HepG2 (cell line): ENCODE measurements at regions not wholly inside any gene's neighbourhood (a gene's known extent, or its start where the extent isn't known, plus 50 kb on each side); places are given as distances from the start of the nearest gene placed in this dataset.

Experiments used
- ATAC-seq: fragments of 200-7000 bp; cut with Tn5 transposase; 3 replicates; pipeline ENCODE4 v1.9.1; 2020; ENCODE audit warnings: mild to moderate bottlenecking, moderate library complexity
- BruUV-seq: library from RNA; stranded (reverse); fragments of 400-500 nt; replicated peaks from 2 replicates; lab custom pipeline; 2021; lab: Mats Ljungman, UMichigan
- CTCF ChIA-PET: fragments of 300-600 bp; formaldehyde crosslinking; extraction: SDS; loops from one replicate; lab custom pipeline; 2021; ENCODE audit warnings: low total read pairs, inconsistent platforms, low intra/inter-chr PET ratio; lab: Yijun Ruan, JAX
- POLR2A ChIA-PET: fragments of 350-600 bp; sonication (Branson Sonifier 250); formaldehyde crosslinking; loops from one replicate; lab custom pipeline; 2020; ENCODE audit warnings: antibody characterized with exemption, inconsistent platforms; lab: Yijun Ruan, JAX
- DNase-seq: peaks from one replicate; pipeline ENCODE4 v3.0.0-alpha.2; 2015; ENCODE audit warnings: low spot score
- FAIRE-seq: peaks from 3 replicates; lab custom pipeline; 2011; peaks lifted over from hg19 to GRCh38; lab: Jason Lieb, UNC
- H2AFZ ChIP-seq: one replicate; pipeline ENCODE4 v1.6.1; 2011; ENCODE audit warnings: low read length, inconsistent platforms
- H3K27ac ChIP-seq: fragments of 300-600 bp; 3 replicates; pipeline ENCODE4 v1.8.0; 2011; ENCODE audit warnings: mixed run types, mild to moderate bottlenecking, mixed read lengths, low read length, inconsistent platforms; ENCODE audit not compliant: insufficient read depth; ENCODE audit errors: extremely low read length
- H3K27me3 ChIP-seq, 2 experiments: fragments of 200-600 bp in 1 of 2; 2 replicates in 1 of 2; 3 replicates in 1 of 2; pipeline versions ENCODE4 v1.6.0 to v1.8.0; 2011; ENCODE audit warnings: low read length in 2 of 2, mild to moderate bottlenecking in 2 of 2, moderate library complexity in 2 of 2, inconsistent platforms in 1 of 2; ENCODE audit not compliant: insufficient read depth in 2 of 2, control insufficient read depth in 1 of 2
- H3K36me3 ChIP-seq, 2 experiments: fragments of 200-600 bp in 1 of 2; replicated peaks in 1 of 2; 2 replicates in 1 of 2; 3 replicates in 1 of 2; pipeline versions ENCODE4 v1.5.1 to v1.8.0; 2011; ENCODE audit warnings: low read length in 2 of 2, inconsistent platforms in 1 of 2; ENCODE audit not compliant: insufficient read depth in 2 of 2, control insufficient read depth in 1 of 2
- H3K4me1 ChIP-seq: 2 replicates; pipeline ENCODE4 v1.5.1; 2012; ENCODE audit warnings: low read length, inconsistent platforms; ENCODE audit not compliant: insufficient read depth
- H3K4me2 ChIP-seq: 2 replicates; pipeline ENCODE4 v1.6.0; 2011; ENCODE audit warnings: low read depth, low read length, inconsistent platforms
- H3K4me3 ChIP-seq, 3 experiments: fragments of 200-600 bp in 1 of 3; sonication (generic), shearing (Covaris generic) in 1 of 3; replicated peaks in 1 of 3; 2 replicates each; pipeline ENCODE4 v1.5.1; 2011 to 2016; ENCODE audit warnings: low read length in 3 of 3, inconsistent platforms in 2 of 3, low read depth in 2 of 3, mild to moderate bottlenecking in 2 of 3, control low read depth in 1 of 3, mixed read lengths in 1 of 3; ENCODE audit not compliant: insufficient read depth in 1 of 3
- H3K79me2 ChIP-seq: one replicate; pipeline ENCODE4 v1.6.1; 2011; ENCODE audit warnings: low read length, inconsistent platforms; ENCODE audit not compliant: insufficient read depth
- H3K9ac ChIP-seq: 2 replicates; pipeline ENCODE4 v1.6.0; 2011; ENCODE audit warnings: mild to moderate bottlenecking, low read depth, low read length, inconsistent platforms; ENCODE audit not compliant: insufficient read depth
- H3K9me3 ChIP-seq: 2 replicates; pipeline ENCODE4 v1.5.1; 2012; ENCODE audit warnings: mild to moderate bottlenecking, low read length
- H4K20me1 ChIP-seq: 2 replicates; pipeline ENCODE4 v1.6.0; 2011; ENCODE audit warnings: inconsistent platforms, mild to moderate bottlenecking, low read length, moderate library complexity; ENCODE audit not compliant: insufficient read depth
- EED ChIP-seq: sonication (generic); formaldehyde crosslinking; IDR thresholded peaks from 2 replicates; pipeline ENCODE4 v1.5.0; 2020; ENCODE audit warnings: mild to moderate bottlenecking, missing genetic modification reagents
- GABPB1 ChIP-seq: IDR thresholded peaks from 2 replicates; pipeline ENCODE4 v1.6.1; 2016; ENCODE audit warnings: mild to moderate bottlenecking, missing genetic modification reagents, moderate library complexity, missing compliant biosample characterization
- IRX3 ChIP-seq: sonication (generic); formaldehyde crosslinking; IDR thresholded peaks from 2 replicates; pipeline ENCODE4 v1.8.1; 2023; ENCODE audit warnings: mild to moderate bottlenecking, low read depth, missing genetic modification reagents, borderline replicate concordance
- JUNB ChIP-seq: sonication (generic); formaldehyde crosslinking; IDR thresholded peaks from 2 replicates; pipeline ENCODE4 v1.8.0; 2022; ENCODE audit warnings: missing genetic modification reagents, mild to moderate bottlenecking, borderline replicate concordance
- MAF1 ChIP-seq: sonication (generic); formaldehyde crosslinking; IDR thresholded peaks from 2 replicates; pipeline ENCODE4 v1.5.0; 2020; ENCODE audit warnings: missing genetic modification reagents, borderline replicate concordance
- RBFOX2 ChIP-seq: fragments of 200-400 bp; formaldehyde crosslinking; IDR thresholded peaks from 2 replicates; pipeline ENCODE4 v1.6.1; 2017; ENCODE audit warnings: low read depth, mild to moderate bottlenecking, low read length
- TMF1 ChIP-seq: sonication (generic); formaldehyde crosslinking; IDR thresholded peaks from 2 replicates; pipeline ENCODE4 v1.8.1; 2022; ENCODE audit warnings: low read depth, missing genetic modification reagents
- ZNF3 ChIP-seq: IDR thresholded peaks from 2 replicates; pipeline ENCODE4 v1.7.0; 2017; ENCODE audit warnings: inconsistent platforms
- ZNF570 ChIP-seq: sonication (generic); formaldehyde crosslinking; IDR thresholded peaks from 2 replicates; pipeline ENCODE4 v1.4.0; 2020; ENCODE audit warnings: mild to moderate bottlenecking, missing genetic modification reagents, borderline replicate concordance
- ZNF790 ChIP-seq: sonication (generic); formaldehyde crosslinking; IDR thresholded peaks from 2 replicates; pipeline ENCODE4 v1.8.0; 2022; ENCODE audit warnings: missing genetic modification reagents, mild to moderate bottlenecking, borderline replicate concordance
- ZNF841 ChIP-seq: sonication (generic); formaldehyde crosslinking; IDR thresholded peaks from 2 replicates; pipeline ENCODE4 v1.8.1; 2023; ENCODE audit warnings: missing genetic modification reagents, borderline replicate concordance
- WGBS: methylation state at CpG from one replicate; pipeline ENCODE4 v1.1.6; 2017; ENCODE audit warnings: low lambda C conversion rate; 5-methylcytosine and 5-hydroxymethylcytosine counted together
- in situ Hi-C: cut with HindIII; loops from 2 replicates; pipeline ENCODE4 v1.10.0; 2017; ENCODE audit warnings: low pct_unique_long_range_greater_than_20kb; ENCODE audit not compliant: extremely low pct_ligation_motif_present
- intact Hi-C: fragments of 100-400 bp; cut with micrococcal nuclease; formaldehyde crosslinking; loops from one replicate; pipeline ENCODE4 v1.10.0; 2022; ENCODE audit not compliant: unreplicated experiment
- TF ChIP-seq, protein P1 (sequence below): sonication (generic); formaldehyde crosslinking; IDR thresholded peaks from 2 replicates; pipeline ENCODE4 v1.8.0; 2022; ENCODE audit warnings: low read depth, missing genetic modification reagents
- TF ChIP-seq, protein P2 (sequence below): sonication (generic); formaldehyde crosslinking; IDR thresholded peaks from 2 replicates; pipeline ENCODE4 v1.5.0; 2020; ENCODE audit warnings: mild to moderate bottlenecking, missing genetic modification reagents, moderate library complexity
- TF ChIP-seq, protein P3 (sequence below): fragments of 450-650 bp; IDR thresholded peaks from 2 replicates; pipeline ENCODE4 v1.6.1; 2017; ENCODE audit warnings: mild to moderate bottlenecking

DNA sequence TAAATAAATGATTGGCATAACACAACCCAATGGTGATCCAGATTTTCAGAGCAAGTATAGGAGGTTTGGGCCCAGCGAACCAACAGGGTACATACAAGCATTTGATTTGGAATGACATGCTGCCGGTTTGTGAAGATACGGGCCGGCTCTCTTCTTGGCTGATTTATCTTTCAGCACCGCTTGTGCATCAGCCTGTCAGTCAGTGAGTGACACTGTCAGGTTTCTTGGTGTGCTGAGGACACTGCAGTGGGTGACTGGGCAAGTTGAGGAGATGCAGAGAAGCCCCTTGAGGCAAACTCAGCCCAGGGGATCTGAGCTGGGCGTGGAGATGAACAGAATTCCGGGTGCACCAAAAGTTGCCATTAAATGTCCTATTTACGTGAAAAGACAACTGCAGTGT is 194.5 kb downstream of the SNX10 start:
- Histone ChIP-seq H3K27ac (no peak overlapping the region), H3K4me1 (no peaks in the 10 kb centered on the region), H3K79me2 (no peaks in the 10 kb centered on the region), H3K4me3 (no peak overlapping the region), H3K27me3 (peaks cover under 1 to 26% of the 10 kb centered on the region in 2 experiments; a peak in 3 of 5 replicates), H3K36me3 (no peaks in the 10 kb centered on the region), H3K4me2 (no peak overlapping the region), H3K9ac (no peak overlapping the region), H4K20me1 (no peaks in the 10 kb centered on the region), H3K9me3 (no peaks in the 10 kb centered on the region), H2AFZ (no peak overlapping the region)
- in situ Hi-C loops (no loop called here), intact Hi-C loops (no loop called here)
- ChIA-PET POLR2A (no interaction called here), CTCF (no interaction called here)
- TF ChIP-seq, protein P1, sequence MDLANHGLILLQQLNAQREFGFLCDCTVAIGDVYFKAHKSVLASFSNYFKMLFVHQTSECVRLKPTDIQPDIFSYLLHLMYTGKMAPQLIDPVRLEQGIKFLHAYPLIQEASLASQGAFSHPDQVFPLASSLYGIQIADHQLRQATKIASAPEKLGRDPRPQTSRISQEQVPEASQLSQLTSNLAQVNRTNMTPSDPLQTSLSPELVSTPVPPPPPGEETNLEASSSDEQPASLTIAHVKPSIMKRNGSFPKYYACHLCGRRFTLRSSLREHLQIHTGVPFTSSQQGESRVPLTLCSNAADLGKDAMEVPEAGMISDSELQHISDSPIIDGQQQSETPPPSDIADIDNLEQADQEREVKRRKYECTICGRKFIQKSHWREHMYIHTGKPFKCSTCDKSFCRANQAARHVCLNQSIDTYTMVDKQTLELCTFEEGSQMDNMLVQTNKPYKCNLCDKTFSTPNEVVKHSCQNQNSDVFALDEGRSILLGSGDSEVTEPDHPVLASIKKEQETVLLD (CRISPR knock-in tag) = no peak
- TF ChIP-seq ZNF841 = no peak
- no peak for TF ChIP-seq EED (CRISPR knock-in tag)
- TF ChIP-seq, protein P2, sequence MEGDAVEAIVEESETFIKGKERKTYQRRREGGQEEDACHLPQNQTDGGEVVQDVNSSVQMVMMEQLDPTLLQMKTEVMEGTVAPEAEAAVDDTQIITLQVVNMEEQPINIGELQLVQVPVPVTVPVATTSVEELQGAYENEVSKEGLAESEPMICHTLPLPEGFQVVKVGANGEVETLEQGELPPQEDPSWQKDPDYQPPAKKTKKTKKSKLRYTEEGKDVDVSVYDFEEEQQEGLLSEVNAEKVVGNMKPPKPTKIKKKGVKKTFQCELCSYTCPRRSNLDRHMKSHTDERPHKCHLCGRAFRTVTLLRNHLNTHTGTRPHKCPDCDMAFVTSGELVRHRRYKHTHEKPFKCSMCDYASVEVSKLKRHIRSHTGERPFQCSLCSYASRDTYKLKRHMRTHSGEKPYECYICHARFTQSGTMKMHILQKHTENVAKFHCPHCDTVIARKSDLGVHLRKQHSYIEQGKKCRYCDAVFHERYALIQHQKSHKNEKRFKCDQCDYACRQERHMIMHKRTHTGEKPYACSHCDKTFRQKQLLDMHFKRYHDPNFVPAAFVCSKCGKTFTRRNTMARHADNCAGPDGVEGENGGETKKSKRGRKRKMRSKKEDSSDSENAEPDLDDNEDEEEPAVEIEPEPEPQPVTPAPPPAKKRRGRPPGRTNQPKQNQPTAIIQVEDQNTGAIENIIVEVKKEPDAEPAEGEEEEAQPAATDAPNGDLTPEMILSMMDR (CRISPR knock-in tag) = no peak
- no peak for TF ChIP-seq JUNB
- no peak for TF ChIP-seq IRX3 (CRISPR knock-in tag)
- TF ChIP-seq ZNF3 = no peak
- no peak for TF ChIP-seq TMF1 (CRISPR knock-in tag)
- TF ChIP-seq, protein P3, sequence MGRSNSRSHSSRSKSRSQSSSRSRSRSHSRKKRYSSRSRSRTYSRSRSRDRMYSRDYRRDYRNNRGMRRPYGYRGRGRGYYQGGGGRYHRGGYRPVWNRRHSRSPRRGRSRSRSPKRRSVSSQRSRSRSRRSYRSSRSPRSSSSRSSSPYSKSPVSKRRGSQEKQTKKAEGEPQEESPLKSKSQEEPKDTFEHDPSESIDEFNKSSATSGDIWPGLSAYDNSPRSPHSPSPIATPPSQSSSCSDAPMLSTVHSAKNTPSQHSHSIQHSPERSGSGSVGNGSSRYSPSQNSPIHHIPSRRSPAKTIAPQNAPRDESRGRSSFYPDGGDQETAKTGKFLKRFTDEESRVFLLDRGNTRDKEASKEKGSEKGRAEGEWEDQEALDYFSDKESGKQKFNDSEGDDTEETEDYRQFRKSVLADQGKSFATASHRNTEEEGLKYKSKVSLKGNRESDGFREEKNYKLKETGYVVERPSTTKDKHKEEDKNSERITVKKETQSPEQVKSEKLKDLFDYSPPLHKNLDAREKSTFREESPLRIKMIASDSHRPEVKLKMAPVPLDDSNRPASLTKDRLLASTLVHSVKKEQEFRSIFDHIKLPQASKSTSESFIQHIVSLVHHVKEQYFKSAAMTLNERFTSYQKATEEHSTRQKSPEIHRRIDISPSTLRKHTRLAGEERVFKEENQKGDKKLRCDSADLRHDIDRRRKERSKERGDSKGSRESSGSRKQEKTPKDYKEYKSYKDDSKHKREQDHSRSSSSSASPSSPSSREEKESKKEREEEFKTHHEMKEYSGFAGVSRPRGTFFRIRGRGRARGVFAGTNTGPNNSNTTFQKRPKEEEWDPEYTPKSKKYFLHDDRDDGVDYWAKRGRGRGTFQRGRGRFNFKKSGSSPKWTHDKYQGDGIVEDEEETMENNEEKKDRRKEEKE = no peak
- TF ChIP-seq RBFOX2 = no peak
- no peak for TF ChIP-seq MAF1 (CRISPR knock-in tag)
- TF ChIP-seq GABPB1 (CRISPR knock-in tag) = no peak
- no peak for TF ChIP-seq ZNF570
- no peak for TF ChIP-seq ZNF790
- no peak for FAIRE-seq
- DNase-seq = no peak
- WGBS = 36% methylated on average over 8 of the region's 8 CpGs
- no TSS peak for BruUV-seq
- ATAC-seq = no peak
